RWPE2 (cell line): ENCODE measurements at regions not wholly inside any gene's neighbourhood (a gene's known extent, or its start where the extent isn't known, plus 50 kb on each side); places are given as distances from the start of the nearest gene placed in this dataset.

ENCODE experiments used
- ATAC-seq: fragments of 200-7000 bp; cut with Tn5 transposase; 3 replicates; pipeline ENCODE4 v1.9.1; 2021; ENCODE audit warnings: low read depth
- DNase-seq: peaks from one replicate; pipeline ENCODE4 v3.0.0-alpha.2; 2020; ENCODE audit warnings: low spot score
- H3K27ac ChIP-seq: fragments of 450-650 bp; 2 replicates; pipeline ENCODE4 v1.5.1; 2017; ENCODE audit warnings: mild to moderate bottlenecking; ENCODE audit not compliant: poor library complexity, severe bottlenecking
- H3K27me3 ChIP-seq: fragments of 250-450 bp; sonication (Bioruptor Pico); 2 replicates; pipeline ENCODE4 v1.5.1; 2021; ENCODE audit warnings: mild to moderate bottlenecking, moderate library complexity; ENCODE audit not compliant: insufficient read depth, poor library complexity, severe bottlenecking
- H3K36me3 ChIP-seq: fragments of 250-450 bp; sonication (Bioruptor Pico); 2 replicates; pipeline ENCODE4 v1.5.1; 2020; ENCODE audit warnings: low read depth, mild to moderate bottlenecking, moderate library complexity
- H3K4me1 ChIP-seq: fragments of 250-450 bp; sonication (Bioruptor Pico); 2 replicates; pipeline ENCODE4 v1.5.1; 2021; ENCODE audit warnings: mild to moderate bottlenecking, moderate library complexity; ENCODE audit not compliant: insufficient read depth, poor library complexity, severe bottlenecking
- H3K4me3 ChIP-seq: fragments of 250-450 bp; sonication (Bioruptor Pico); 2 replicates; pipeline ENCODE4 v1.5.1; 2021; ENCODE audit warnings: mild to moderate bottlenecking, moderate library complexity; ENCODE audit not compliant: severe bottlenecking
- H3K9me3 ChIP-seq: fragments of 250-450 bp; sonication (Bioruptor Pico); 2 replicates; pipeline ENCODE4 v1.5.1; 2021; ENCODE audit warnings: mild to moderate bottlenecking, moderate library complexity; ENCODE audit not compliant: severe bottlenecking
- TF ChIP-seq, protein P1 (sequence below): fragments of 450-650 bp; IDR thresholded peaks from one replicate; pipeline ENCODE4 v1.5.1; 2017; ENCODE audit warnings: mild to moderate bottlenecking, moderate library complexity; ENCODE audit not compliant: poor library complexity, severe bottlenecking

DNA sequence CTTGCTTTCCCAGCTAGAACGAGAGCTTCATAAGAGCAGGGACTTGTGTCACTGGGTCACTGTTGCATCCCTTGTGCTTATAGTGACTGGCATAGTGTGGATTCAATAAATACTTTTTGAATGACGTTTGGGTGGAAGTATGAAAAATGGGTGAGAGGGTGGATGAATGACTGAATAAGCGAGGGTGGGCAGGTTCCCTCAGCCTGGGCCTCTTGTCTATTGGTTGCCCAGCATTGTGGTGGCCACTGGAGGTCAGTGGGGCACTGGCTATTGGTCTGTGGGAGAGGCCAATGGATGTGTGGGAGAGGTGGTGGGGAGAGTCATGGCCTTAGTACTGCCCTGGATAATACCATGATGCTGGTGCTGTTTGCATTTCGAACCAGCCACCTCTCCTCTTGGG, 93.8 kb upstream of the SKOR2 start:
- H3K4me3 ChIP-seq: no peak overlapping the region
- TF ChIP-seq, protein P1, sequence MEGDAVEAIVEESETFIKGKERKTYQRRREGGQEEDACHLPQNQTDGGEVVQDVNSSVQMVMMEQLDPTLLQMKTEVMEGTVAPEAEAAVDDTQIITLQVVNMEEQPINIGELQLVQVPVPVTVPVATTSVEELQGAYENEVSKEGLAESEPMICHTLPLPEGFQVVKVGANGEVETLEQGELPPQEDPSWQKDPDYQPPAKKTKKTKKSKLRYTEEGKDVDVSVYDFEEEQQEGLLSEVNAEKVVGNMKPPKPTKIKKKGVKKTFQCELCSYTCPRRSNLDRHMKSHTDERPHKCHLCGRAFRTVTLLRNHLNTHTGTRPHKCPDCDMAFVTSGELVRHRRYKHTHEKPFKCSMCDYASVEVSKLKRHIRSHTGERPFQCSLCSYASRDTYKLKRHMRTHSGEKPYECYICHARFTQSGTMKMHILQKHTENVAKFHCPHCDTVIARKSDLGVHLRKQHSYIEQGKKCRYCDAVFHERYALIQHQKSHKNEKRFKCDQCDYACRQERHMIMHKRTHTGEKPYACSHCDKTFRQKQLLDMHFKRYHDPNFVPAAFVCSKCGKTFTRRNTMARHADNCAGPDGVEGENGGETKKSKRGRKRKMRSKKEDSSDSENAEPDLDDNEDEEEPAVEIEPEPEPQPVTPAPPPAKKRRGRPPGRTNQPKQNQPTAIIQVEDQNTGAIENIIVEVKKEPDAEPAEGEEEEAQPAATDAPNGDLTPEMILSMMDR: no peak
- peaks cover 3% of the 10 kb centered on the region for H3K27me3 ChIP-seq
- H3K4me1 ChIP-seq: no peaks in the 10 kb centered on the region
- DNase-seq: no peak
- no peaks in the 10 kb centered on the region for H3K36me3 ChIP-seq
- ATAC-seq: no peak
- H3K9me3 ChIP-seq: no peaks in the 10 kb centered on the region
- H3K27ac ChIP-seq: no peak overlapping the region

DNA sequence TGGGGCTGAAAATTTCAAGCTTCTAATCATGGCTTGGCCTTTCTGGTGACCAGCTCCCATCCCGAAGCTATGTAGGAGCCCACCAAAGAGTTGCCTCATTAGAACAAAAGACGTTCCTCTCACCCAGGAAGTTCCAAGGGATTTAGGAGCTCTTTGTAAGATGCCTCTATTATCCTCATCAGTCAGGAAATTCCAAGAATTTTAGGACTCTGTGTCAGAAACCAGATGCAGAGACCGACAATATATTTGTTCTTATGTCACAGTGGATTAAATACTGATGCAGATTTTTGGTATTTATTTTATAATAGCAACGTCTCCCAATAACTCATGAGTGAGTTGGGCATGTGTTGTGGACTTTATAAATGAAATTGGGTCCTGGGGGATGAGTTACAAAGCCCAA, 91.8 kb upstream of the SKOR2 start:
- no peak overlapping the region for H3K27ac ChIP-seq
- no peak overlapping the region for H3K4me3 ChIP-seq
- no peak for DNase-seq

GRCh38 chr18:47342566-47342965, 91.1 kb upstream of the SKOR2 start:
- Histone ChIP-seq H3K4me3 (no peak overlapping the region), H3K27me3 (peaks cover 3% of the 10 kb centered on the region), H3K36me3 (no peaks in the 10 kb centered on the region), H3K4me1 (no peaks in the 10 kb centered on the region), H3K9me3 (no peaks in the 10 kb centered on the region), H3K27ac (no peak overlapping the region)
- TF ChIP-seq, protein P1: no peak
- ATAC-seq (no peak), DNase-seq (no peak)

More for the DNA sequence above, 91.8 kb upstream of the SKOR2 start:
- Histone ChIP-seq H3K27me3 (peaks cover 3% of the 10 kb centered on the region), H3K36me3 (no peaks in the 10 kb centered on the region), H3K9me3 (no peaks in the 10 kb centered on the region), H3K4me1 (no peaks in the 10 kb centered on the region)
- TF ChIP-seq, protein P1: no peak
- ATAC-seq: no peak

GRCh38 chr18:47341678-47342077, 90.2 kb upstream of the SKOR2 start:
- H3K27me3 ChIP-seq: peaks cover 3% of the 10 kb centered on the region
- TF ChIP-seq, protein P1: no peak
- no peaks in the 10 kb centered on the region for H3K9me3 ChIP-seq
- H3K27ac ChIP-seq: no peak overlapping the region
- no peak overlapping the region for H3K4me3 ChIP-seq
- no peaks in the 10 kb centered on the region for H3K36me3 ChIP-seq
- DNase-seq (no peak), ATAC-seq (no peak)
- H3K4me1 ChIP-seq: no peaks in the 10 kb centered on the region

DNA sequence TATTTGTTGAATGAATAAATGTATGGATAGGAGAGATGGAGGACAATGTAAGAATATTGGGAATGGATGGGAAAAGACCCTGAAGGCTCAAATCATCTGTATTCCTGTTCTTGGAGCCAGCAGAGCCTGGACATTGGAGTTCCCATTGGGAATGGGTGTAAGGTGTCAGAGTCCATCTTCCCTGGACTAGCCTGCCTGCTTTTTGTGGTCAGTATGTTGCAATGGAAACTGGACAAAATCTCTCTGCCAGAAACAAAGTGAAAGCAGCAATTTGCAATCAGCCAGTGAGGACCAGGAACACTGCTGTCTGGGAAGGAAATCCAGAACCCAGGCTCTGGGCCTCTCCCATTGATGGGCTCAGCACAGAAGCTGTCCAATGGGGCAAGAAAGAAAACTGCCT, 83.5 kb upstream of the SKOR2 start:
- peaks cover 16% of the 10 kb centered on the region for H3K27me3 ChIP-seq
- no peak overlapping the region for H3K27ac ChIP-seq
- H3K36me3 ChIP-seq: no peaks in the 10 kb centered on the region
- no peak for ATAC-seq
- TF ChIP-seq, protein P1: no peak
- H3K4me1 ChIP-seq: no peaks in the 10 kb centered on the region
- no peak overlapping the region for H3K4me3 ChIP-seq
- H3K9me3 ChIP-seq: no peaks in the 10 kb centered on the region
- no peak for DNase-seq
